Caco-2 (cell line): ENCODE measurements at regions not wholly inside any gene's neighbourhood (a gene's known extent, or its start where the extent isn't known, plus 50 kb on each side); places are given as distances from the start of the nearest gene placed in this dataset.

Experiments used
- BruUV-seq: library from RNA; stranded (reverse); fragments of 400-500 nt; replicated peaks from 2 replicates; lab custom pipeline; 2021; lab: Mats Ljungman, UMichigan
- CTCF ChIA-PET: fragments of 300-600 bp; sonication (Branson Sonifier 250); formaldehyde crosslinking; loops from one replicate; lab custom pipeline; 2022; ENCODE audit warnings: antibody characterized with exemption; lab: Charles Lee
- POLR2A ChIA-PET: fragments of 300-600 bp; sonication (Branson Sonifier 250); formaldehyde crosslinking; loops from one replicate; lab custom pipeline; 2022; ENCODE audit warnings: antibody characterized with exemption; lab: Charles Lee
- DNase-seq, 2 experiments: peaks; one replicate each; pipeline versions ENCODE4 v3.0.0 to v3.0.0-alpha.2; 2020 to 2022
- H3K27me3 ChIP-seq: replicated peaks from 2 replicates; pipeline ENCODE4 v1.6.0; 2011; ENCODE audit warnings: low read length; ENCODE audit not compliant: control insufficient read depth, insufficient read depth
- H3K36me3 ChIP-seq: 2 replicates; pipeline ENCODE4 v1.5.1; 2011; ENCODE audit warnings: low read length; ENCODE audit not compliant: control insufficient read depth, insufficient read depth
- H3K4me1 ChIP-seq: fragments of 250-450 bp; sonication (Bioruptor Pico); 2 replicates; pipeline ENCODE4 v1.5.1; 2020; ENCODE audit warnings: mild to moderate bottlenecking
- H3K4me3 ChIP-seq: 2 replicates; pipeline ENCODE4 v1.5.1; 2011; ENCODE audit warnings: low read depth, mild to moderate bottlenecking, control low read depth, low read length
- H3K9me3 ChIP-seq: fragments of 250-450 bp; sonication (Bioruptor Pico); 2 replicates; pipeline ENCODE4 v1.5.1; 2020; ENCODE audit warnings: mild to moderate bottlenecking, moderate library complexity
- H3K27ac Mint-ChIP-seq: one replicate; pipeline ENCODE4 v1.8.0; 2022; ENCODE audit warnings: mixed read lengths; ENCODE audit not compliant: unreplicated experiment
- H3K27me3 Mint-ChIP-seq: one replicate; pipeline ENCODE4 v1.8.0; 2022; ENCODE audit warnings: mixed read lengths; ENCODE audit not compliant: insufficient read depth, unreplicated experiment
- H3K36me3 Mint-ChIP-seq: one replicate; pipeline ENCODE4 v1.8.0; 2022; ENCODE audit warnings: mild to moderate bottlenecking, mixed read lengths; ENCODE audit not compliant: insufficient read depth, unreplicated experiment
- H3K4me1 Mint-ChIP-seq: one replicate; pipeline ENCODE4 v1.8.0; 2022; ENCODE audit warnings: low read depth, mixed read lengths; ENCODE audit not compliant: unreplicated experiment
- H3K4me3 Mint-ChIP-seq: one replicate; pipeline ENCODE4 v1.8.0; 2022; ENCODE audit warnings: mild to moderate bottlenecking, moderate library complexity, mixed read lengths; ENCODE audit not compliant: unreplicated experiment
- H3K9me3 Mint-ChIP-seq: one replicate; pipeline ENCODE4 v1.8.0; 2022; ENCODE audit warnings: mixed read lengths; ENCODE audit not compliant: unreplicated experiment
- intact Hi-C: fragments of 100-400 bp; cut with micrococcal nuclease; formaldehyde crosslinking; loops from one replicate; pipeline ENCODE4 v1.10.0; 2022; ENCODE audit not compliant: unreplicated experiment
- TF ChIP-seq, protein P1 (sequence below), 2 experiments: fragments of 200-600 bp in 1 of 2; IDR thresholded peaks; 1 replicate in 1 of 2; 2 replicates in 1 of 2; pipeline versions ENCODE4 v1.5.1 to v1.8.0; 2011 to 2022; ENCODE audit warnings: antibody characterized with exemption in 1 of 2, control low read depth in 1 of 2, inconsistent platforms in 1 of 2, low read depth in 1 of 2, low read length in 1 of 2, mild to moderate bottlenecking in 1 of 2, moderate library complexity in 1 of 2; ENCODE audit not compliant: insufficient read depth in 1 of 2, severe bottlenecking in 1 of 2, unreplicated experiment in 1 of 2

GRCh38 chr5:43895876-43896275, 292.9 kb downstream of the NNT start:
- ChIA-PET CTCF (no interaction called here), POLR2A (no interaction called here)
- H3K4me1 Mint-ChIP-seq, result no peaks in the 10 kb centered on the region
- no peaks in the 10 kb centered on the region for H3K9me3 Mint-ChIP-seq
- Histone ChIP-seq H3K27me3 (no peaks in the 10 kb centered on the region), H3K36me3 (no peaks in the 10 kb centered on the region), H3K4me3 (no peak overlapping the region), H3K9me3 (no peaks in the 10 kb centered on the region), H3K4me1 (no peaks in the 10 kb centered on the region)
- TF ChIP-seq, protein P1, sequence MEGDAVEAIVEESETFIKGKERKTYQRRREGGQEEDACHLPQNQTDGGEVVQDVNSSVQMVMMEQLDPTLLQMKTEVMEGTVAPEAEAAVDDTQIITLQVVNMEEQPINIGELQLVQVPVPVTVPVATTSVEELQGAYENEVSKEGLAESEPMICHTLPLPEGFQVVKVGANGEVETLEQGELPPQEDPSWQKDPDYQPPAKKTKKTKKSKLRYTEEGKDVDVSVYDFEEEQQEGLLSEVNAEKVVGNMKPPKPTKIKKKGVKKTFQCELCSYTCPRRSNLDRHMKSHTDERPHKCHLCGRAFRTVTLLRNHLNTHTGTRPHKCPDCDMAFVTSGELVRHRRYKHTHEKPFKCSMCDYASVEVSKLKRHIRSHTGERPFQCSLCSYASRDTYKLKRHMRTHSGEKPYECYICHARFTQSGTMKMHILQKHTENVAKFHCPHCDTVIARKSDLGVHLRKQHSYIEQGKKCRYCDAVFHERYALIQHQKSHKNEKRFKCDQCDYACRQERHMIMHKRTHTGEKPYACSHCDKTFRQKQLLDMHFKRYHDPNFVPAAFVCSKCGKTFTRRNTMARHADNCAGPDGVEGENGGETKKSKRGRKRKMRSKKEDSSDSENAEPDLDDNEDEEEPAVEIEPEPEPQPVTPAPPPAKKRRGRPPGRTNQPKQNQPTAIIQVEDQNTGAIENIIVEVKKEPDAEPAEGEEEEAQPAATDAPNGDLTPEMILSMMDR (IDR thresholded peaks at IDR 0.05; ENCODE audit: insufficient read depth in 1 of 2, low read depth in 1 of 2, low read length in 1 of 2, severe bottlenecking in 1 of 2, unreplicated experiment in 1 of 2), result no peak
- no peaks in the 10 kb centered on the region for H3K27me3 Mint-ChIP-seq
- no TSS peak for BruUV-seq
- H3K27ac Mint-ChIP-seq, result no peak overlapping the region
- no peaks in the 10 kb centered on the region for H3K36me3 Mint-ChIP-seq
- no peak for DNase-seq
- intact Hi-C loops, result no loop called here
- H3K4me3 Mint-ChIP-seq, result no peak overlapping the region

DNA sequence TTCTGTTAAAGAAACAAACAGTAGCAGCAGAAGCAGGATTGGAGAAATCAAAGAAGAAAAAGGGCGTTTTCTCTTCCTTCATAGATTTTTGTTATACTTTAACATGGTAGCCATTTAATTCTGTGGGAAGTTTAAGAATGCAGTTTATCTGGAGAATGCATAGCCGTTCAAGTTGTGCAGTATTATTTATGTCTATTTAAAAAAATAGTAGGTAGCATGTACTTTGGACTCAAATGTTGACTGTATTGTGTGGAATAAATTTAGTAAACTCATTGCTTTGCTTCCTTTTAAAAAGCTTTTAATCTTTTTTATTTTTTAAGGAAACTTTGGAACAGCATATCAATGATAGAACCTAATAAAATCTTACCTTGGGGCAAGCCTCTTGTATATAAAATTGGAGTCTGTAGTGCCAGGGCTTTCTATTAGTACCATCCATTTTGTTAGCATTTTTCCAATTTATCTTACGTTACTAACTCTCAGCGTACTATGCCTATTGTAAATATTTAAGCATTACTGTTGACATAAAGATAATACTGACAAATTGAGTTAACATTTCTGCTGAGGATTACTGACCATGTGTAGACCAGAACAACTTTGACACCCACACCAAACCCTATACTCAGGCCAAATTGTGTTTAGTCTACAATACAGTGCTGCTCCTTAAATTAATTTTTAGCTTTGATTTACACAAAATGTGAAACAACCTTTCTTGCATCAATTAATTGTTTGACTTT, 291.1 kb downstream of the NNT start:
- no TSS peak for BruUV-seq
- Histone ChIP-seq H3K27me3 (no peaks in the 10 kb centered on the region), H3K4me3 (no peak overlapping the region), H3K9me3 (no peaks in the 10 kb centered on the region), H3K4me1 (no peaks in the 10 kb centered on the region), H3K36me3 (no peaks in the 10 kb centered on the region)
- DNase-seq, result no peak
- Mint-ChIP-seq H3K36me3 (no peaks in the 10 kb centered on the region), H3K4me3 (no peak overlapping the region), H3K27me3 (peaks cover 1% of the 10 kb centered on the region), H3K27ac (no peak overlapping the region), H3K9me3 (no peaks in the 10 kb centered on the region), H3K4me1 (no peaks in the 10 kb centered on the region)
- TF ChIP-seq, protein P1 (IDR thresholded peaks at IDR 0.05; ENCODE audit: insufficient read depth in 1 of 2, low read depth in 1 of 2, low read length in 1 of 2, severe bottlenecking in 1 of 2, unreplicated experiment in 1 of 2), result no peak
- intact Hi-C loops, result no loop called here
- CTCF ChIA-PET, result no interaction called here
- POLR2A ChIA-PET, result no interaction called here

DNA sequence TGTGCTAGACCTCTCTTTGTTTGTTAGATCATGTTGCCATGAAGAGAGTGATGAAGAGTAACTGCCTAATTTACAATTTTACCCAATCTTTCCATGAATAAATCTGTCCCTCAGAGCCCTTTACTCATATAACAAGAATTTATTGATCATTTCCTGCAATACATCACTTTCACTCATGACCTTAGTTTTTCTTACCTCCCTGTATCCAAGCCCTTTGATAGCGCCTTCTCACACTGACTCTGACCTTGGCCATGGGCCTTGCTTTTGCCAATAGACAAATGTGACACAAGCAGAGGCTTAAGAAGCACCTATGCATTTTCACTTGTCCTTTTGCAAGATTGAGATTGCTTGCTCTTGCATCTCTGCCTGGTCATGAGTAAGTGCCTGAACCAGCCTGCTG, 288.1 kb downstream of the NNT start:
- ChIA-PET POLR2A (no interaction called here), CTCF (no interaction called here)
- Mint-ChIP-seq H3K27ac (no peak overlapping the region), H3K4me1 (no peaks in the 10 kb centered on the region), H3K4me3 (no peak overlapping the region), H3K9me3 (no peaks in the 10 kb centered on the region), H3K36me3 (no peaks in the 10 kb centered on the region), H3K27me3 (peaks cover 4% of the 10 kb centered on the region)
- no peaks in the 10 kb centered on the region for H3K4me1 ChIP-seq
- H3K36me3 ChIP-seq, result no peaks in the 10 kb centered on the region
- intact Hi-C loops, result no loop called here
- no TSS peak for BruUV-seq
- TF ChIP-seq, protein P1 (IDR thresholded peaks at IDR 0.05; ENCODE audit: insufficient read depth in 1 of 2, low read depth in 1 of 2, low read length in 1 of 2, severe bottlenecking in 1 of 2, unreplicated experiment in 1 of 2), result no peak
- no peaks in the 10 kb centered on the region for H3K27me3 ChIP-seq
- H3K9me3 ChIP-seq, result no peaks in the 10 kb centered on the region
- no peak for DNase-seq
- no peak overlapping the region for H3K4me3 ChIP-seq
